Left colon (tissue), 2 donors: ENCODE measurements at regions not wholly inside any gene's neighbourhood (a gene's known extent, or its start where the extent isn't known, plus 50 kb on each side); places are given as distances from the start of the nearest gene placed in this dataset.
A peak's percentile ranks its signal among the peaks of the same experiment; 100 is the strongest.

ENCODE experiments used
- ATAC-seq: fragments of 200-7000 bp; cut with Tn5 transposase; one replicate; pipeline ENCODE4 v1.9.1; 2020; ENCODE audit warnings: mild to moderate bottlenecking, moderate library complexity
- DNase-seq, 2 donors: peaks; one replicate each; pipeline ENCODE4 v3.0.0-alpha.2; 2020
- intact Hi-C, 2 donors: fragments of 100-400 bp; cut with DNase I in 1 of 2; cut with micrococcal nuclease in 1 of 2; formaldehyde crosslinking; loops; one replicate each; pipeline versions ENCODE4 v1.11.2 to v1.14.0; 2022; cut with DNase I, micrococcal nuclease
- donor health status: DM: no; HTN: no; CAD: no.
- donor health status: DM: yes; HTN: yes; CAD: no.

DNA sequence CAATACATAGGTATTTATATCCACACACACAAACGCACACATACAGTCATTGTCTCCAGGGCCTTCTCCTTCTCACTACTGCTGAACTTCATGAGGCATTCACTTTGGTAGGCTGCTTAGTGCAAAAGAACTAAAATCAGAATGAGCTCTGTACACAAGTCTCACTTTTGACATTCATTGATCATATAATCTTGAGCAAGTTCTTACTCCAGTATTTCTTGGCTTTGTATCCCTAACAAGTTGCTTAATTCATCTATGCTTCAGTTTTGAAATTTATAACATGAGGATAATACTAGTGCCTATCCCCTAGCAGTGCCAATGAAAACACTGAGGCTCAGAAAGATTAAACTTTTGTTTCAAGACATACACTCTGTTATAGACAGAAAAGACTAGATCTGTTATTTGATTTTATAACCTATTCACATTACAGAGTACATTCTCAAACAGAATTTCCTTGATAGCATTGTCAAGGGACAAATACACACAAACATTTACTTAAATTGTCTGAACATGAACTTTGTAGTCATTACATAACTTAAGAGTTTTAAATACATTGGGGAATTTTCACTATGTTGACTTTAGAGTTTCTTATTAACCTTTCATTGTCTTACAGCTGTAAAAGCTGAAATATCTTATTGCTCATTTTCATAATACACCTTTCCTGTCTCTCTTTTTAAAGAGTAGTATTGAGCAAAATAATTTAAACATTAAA is 55.0 kb upstream of the SI start:
- intact Hi-C loops: no loop called here
- no peak for DNase-seq
- peak; percentile 90 for ATAC-seq

DNA sequence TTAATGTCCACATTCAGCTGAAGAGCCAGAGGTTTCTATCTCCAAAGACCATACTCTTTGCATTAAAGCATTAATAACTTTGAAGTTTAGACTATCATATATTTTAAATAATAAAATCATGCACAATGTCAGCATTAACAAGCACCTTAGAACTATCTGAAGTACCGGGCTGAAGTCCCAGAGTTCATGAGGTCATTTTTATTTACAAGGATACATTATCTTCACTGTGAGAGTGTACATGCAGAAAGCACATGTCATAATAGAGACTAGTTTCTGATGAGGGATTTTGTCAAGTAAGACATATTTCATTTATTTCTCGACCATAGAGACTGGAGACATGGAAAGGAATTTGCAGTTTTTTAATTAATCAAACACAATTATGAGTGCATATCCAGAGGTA is 52.4 kb upstream of the SI start:
- ATAC-seq (no peak), DNase-seq (no peak)

DNA sequence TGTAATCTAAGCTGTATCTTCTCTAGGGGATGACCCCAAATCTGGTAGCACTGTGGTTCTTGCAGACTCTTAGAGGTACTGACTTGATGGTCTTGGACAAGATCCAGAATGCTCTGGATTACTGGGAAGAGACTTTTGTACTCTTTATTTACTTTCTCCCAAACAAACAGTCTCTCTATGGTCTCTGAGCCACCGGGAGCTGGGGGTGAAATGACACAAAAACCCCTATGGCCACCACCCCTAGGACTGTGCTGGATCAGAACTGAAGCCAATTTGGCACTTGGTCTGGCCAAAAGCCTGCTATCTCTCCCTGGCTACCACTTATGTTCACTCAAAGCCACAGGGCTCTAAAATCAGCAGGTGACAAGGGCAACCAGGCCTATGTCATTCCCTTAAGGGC is 50.2 kb upstream of the SI start:
- ATAC-seq (peak; percentile 21), DNase-seq (no peak)
- intact Hi-C loops: no loop called here

More for the DNA sequence above, 52.4 kb upstream of the SI start:
- intact Hi-C loops: no loop called here
